ENCODE measurements at regions not wholly inside any gene's neighbourhood (a gene's known extent, or its start where the extent isn't known, plus 50 kb on each side); places are given as distances from the start of the nearest gene placed in this dataset.

- TF ChIP-seq CTCF (IDR thresholded peaks at IDR 0.05; ENCODE audit: low read length) (no peak), EZH2 (IDR thresholded peaks at IDR 0.05; ENCODE audit: borderline replicate concordance, low read length) (no peak)
Measured at GRCh38 chr17:71184716-71185115, 936.1 kb upstream of the SOX9 start.

All from OCI-LY1 (cell line).